ENCODE measurements at regions not wholly inside any gene's neighbourhood (a gene's known extent, or its start where the extent isn't known, plus 50 kb on each side); places are given as distances from the start of the nearest gene placed in this dataset.

DNA sequence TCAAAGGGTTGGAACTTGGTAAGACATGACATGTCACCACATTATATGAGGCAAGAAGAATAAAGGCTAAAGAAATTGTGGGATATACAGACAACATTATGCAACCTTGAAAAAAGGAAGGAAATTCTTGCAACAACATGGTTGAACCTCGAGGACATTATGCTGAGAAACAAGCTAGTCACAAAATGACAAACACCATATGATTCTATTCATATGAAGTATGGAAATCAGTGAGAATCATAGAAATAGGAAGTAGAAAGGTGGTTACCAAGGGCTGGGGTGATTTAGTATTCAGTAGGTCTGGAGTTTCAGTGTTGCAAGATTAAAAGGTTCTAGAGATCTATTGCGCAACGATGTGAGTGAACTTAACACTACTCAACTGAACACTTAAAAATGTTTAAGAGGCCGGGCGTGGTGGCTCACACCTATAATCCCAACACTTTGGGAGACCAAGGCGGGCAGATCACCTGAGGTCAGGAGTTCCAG lies 126.9 kb upstream of the TBX20 start:
- Mint-ChIP-seq H3K4me3 (no peak overlapping the region), H3K4me1 (ENCODE audit: low read depth) (no peaks in the 10 kb centered on the region), H3K36me3 (ENCODE audit: low read depth) (no peaks in the 10 kb centered on the region), H3K9me3 (peaks cover 5% of the 10 kb centered on the region; the same call in 1 of the 2 replicates), H3K27ac (no peak overlapping the region), H3K27me3 (ENCODE audit: insufficient read depth) (peaks cover 2% of the 10 kb centered on the region; the same call in 1 of the 2 replicates)
- DNase-seq, result no peak
- TF ChIP-seq, protein P1, sequence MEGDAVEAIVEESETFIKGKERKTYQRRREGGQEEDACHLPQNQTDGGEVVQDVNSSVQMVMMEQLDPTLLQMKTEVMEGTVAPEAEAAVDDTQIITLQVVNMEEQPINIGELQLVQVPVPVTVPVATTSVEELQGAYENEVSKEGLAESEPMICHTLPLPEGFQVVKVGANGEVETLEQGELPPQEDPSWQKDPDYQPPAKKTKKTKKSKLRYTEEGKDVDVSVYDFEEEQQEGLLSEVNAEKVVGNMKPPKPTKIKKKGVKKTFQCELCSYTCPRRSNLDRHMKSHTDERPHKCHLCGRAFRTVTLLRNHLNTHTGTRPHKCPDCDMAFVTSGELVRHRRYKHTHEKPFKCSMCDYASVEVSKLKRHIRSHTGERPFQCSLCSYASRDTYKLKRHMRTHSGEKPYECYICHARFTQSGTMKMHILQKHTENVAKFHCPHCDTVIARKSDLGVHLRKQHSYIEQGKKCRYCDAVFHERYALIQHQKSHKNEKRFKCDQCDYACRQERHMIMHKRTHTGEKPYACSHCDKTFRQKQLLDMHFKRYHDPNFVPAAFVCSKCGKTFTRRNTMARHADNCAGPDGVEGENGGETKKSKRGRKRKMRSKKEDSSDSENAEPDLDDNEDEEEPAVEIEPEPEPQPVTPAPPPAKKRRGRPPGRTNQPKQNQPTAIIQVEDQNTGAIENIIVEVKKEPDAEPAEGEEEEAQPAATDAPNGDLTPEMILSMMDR (IDR thresholded peaks at IDR 0.05), result no peak

DNA sequence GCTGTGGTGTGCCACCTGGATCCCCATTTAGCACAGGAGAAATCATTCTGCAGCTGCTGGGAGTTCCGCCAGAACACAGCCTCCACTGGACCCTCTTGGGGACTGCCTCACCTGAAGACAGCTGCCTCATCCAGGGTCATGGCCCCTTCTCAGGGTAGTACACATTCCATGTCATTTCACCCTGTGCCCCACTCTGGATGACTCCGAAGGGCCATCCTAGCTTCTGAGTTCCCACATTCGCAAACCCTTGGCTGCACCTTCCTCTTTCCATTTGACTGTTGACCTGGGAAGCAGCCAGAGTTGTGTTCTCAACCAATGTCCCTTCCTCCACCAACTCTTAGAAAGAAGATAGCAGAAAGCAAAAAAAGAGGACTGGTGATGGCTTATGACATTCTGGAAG lies 125.6 kb upstream of the TBX20 start:
- Mint-ChIP-seq H3K4me1 (ENCODE audit: low read depth) (no peaks in the 10 kb centered on the region), H3K4me3 (no peak overlapping the region), H3K27ac (no peak overlapping the region), H3K27me3 (ENCODE audit: insufficient read depth) (peaks cover 2% of the 10 kb centered on the region; the same call in 1 of the 2 replicates), H3K36me3 (ENCODE audit: low read depth) (0 out of 2 replicates have a peak, but pooled peaks cover 3% of the 10 kb centered on the region), H3K9me3 (peaks cover 7% of the 10 kb centered on the region; the same call in 1 of the 2 replicates)
- no peak for DNase-seq
- TF ChIP-seq, protein P1 (IDR thresholded peaks at IDR 0.05), result no peak

- Mint-ChIP-seq H3K4me1 (ENCODE audit: low read depth) (no peaks in the 10 kb centered on the region), H3K4me3 (no peak overlapping the region), H3K27ac (no peak overlapping the region), H3K27me3 (ENCODE audit: insufficient read depth) (no peaks in the 10 kb centered on the region; the same call in none of the 2 replicates), H3K36me3 (ENCODE audit: low read depth) (0 out of 2 replicates have a peak, but pooled peaks cover 5% of the 10 kb centered on the region), H3K9me3 (peaks cover 23% of the 10 kb centered on the region)
- DNase-seq, result no peak
- TF ChIP-seq, protein P1 (IDR thresholded peaks at IDR 0.05), result no peak
These were observed 121.6 kb upstream of the TBX20 start for GRCh38 chr7:35375516-35375915.

GRCh38 chr7:35374858-35375257 lies 121.0 kb upstream of the TBX20 start:
- H3K36me3 Mint-ChIP-seq (ENCODE audit: low read depth), result 0 out of 2 replicates have a peak, but pooled peaks cover 5% of the 10 kb centered on the region
- peaks cover 23% of the 10 kb centered on the region for H3K9me3 Mint-ChIP-seq
- no peak overlapping the region for H3K4me3 Mint-ChIP-seq
- DNase-seq, result no peak
- no peaks in the 10 kb centered on the region; the same call in none of the 2 replicates for H3K27me3 Mint-ChIP-seq (ENCODE audit: insufficient read depth)
- TF ChIP-seq, protein P1 (IDR thresholded peaks at IDR 0.05), result no peak
- H3K27ac Mint-ChIP-seq, result no peak overlapping the region
- H3K4me1 Mint-ChIP-seq (ENCODE audit: low read depth), result no peaks in the 10 kb centered on the region

DNA sequence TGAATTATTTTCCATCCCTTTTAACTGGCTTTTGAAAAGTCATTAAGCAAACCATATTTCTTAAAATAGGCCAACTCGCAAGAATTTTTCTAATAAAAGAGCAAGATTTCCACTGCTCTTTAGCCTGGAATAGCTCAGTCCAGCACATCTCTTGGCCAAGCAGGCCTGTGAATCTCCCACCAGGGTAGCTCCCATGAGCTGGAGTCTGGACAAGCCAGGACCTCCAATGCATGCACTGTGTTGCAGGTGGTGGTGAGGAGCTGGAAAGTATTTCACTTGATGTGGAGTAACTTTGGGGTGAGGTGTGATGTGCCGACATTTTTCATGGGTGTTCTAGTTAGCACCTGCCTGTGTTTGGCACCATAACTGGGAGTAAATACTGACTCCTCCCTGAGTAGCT lies 117.3 kb upstream of the TBX20 start:
- Mint-ChIP-seq H3K36me3 (ENCODE audit: low read depth) (0 out of 2 replicates have a peak, but pooled peaks cover 5% of the 10 kb centered on the region), H3K9me3 (peaks cover 23% of the 10 kb centered on the region)

More for the DNA sequence above, 117.3 kb upstream of the TBX20 start:
- Mint-ChIP-seq H3K27ac (no peak overlapping the region), H3K4me3 (no peak overlapping the region), H3K4me1 (ENCODE audit: low read depth) (no peaks in the 10 kb centered on the region), H3K27me3 (ENCODE audit: insufficient read depth) (no peaks in the 10 kb centered on the region; the same call in none of the 2 replicates)
- DNase-seq, result no peak
- TF ChIP-seq, protein P1 (IDR thresholded peaks at IDR 0.05), result no peak

All from HFFc6 (cell line).